HEK293 (cell line): ENCODE measurements at regions not wholly inside any gene's neighbourhood (a gene's known extent, or its start where the extent isn't known, plus 50 kb on each side); places are given as distances from the start of the nearest gene placed in this dataset.

Source experiments
- CTCF ChIA-PET: fragments of 350-600 bp; formaldehyde crosslinking; extraction: SDS; loops from one replicate; lab custom pipeline; 2021; ENCODE audit warnings: antibody characterized with exemption; lab: Yijun Ruan, JAX
- POLR2A ChIA-PET: fragments of 300-600 bp; formaldehyde crosslinking; extraction: SDS; loops from one replicate; lab custom pipeline; 2020; ENCODE audit warnings: antibody characterized with exemption, inconsistent platforms; lab: Yijun Ruan, JAX
- H3K27ac ChIP-seq: fragments of 200-500 bp; sonication (Bioruptor generic); 2 replicates; pipeline ENCODE4 v1.5.1; 2014; ENCODE audit warnings: low read depth, low read length, control low read depth, inconsistent platforms; ENCODE audit errors: extremely low read depth
- H3K36me3 ChIP-seq, 2 experiments: fragments of 200-500 bp in 1 of 2; sonication (Bioruptor generic) in 1 of 2; 1 replicate in 1 of 2; 2 replicates in 1 of 2; pipeline ENCODE4 v1.5.1; 2014 to 2017; ENCODE audit warnings: inconsistent platforms in 2 of 2, low read length in 2 of 2; ENCODE audit not compliant: control insufficient read depth in 2 of 2, insufficient read depth in 1 of 2
- H3K4me1 ChIP-seq: fragments of 200-500 bp; sonication (Bioruptor generic); 2 replicates; pipeline ENCODE4 v1.5.1; 2014; ENCODE audit warnings: mild to moderate bottlenecking, low read length, inconsistent platforms; ENCODE audit not compliant: control insufficient read depth, insufficient read depth
- H3K4me3 ChIP-seq: 2 replicates; pipeline ENCODE4 v1.5.1; 2011; ENCODE audit warnings: low read depth, mild to moderate bottlenecking, control low read depth, low read length, moderate library complexity
- H3K9me3 ChIP-seq: fragments of 200-500 bp; sonication (Bioruptor generic); 2 replicates; pipeline ENCODE4 v1.5.1; 2014; ENCODE audit warnings: low read depth, low read length, inconsistent platforms; ENCODE audit not compliant: control insufficient read depth, insufficient read depth
- FEZF1 ChIP-seq: fragments of 450-650 bp; formaldehyde crosslinking; IDR thresholded peaks from 2 replicates; pipeline ENCODE4 v1.5.1; 2016; ENCODE audit warnings: missing biosample characterization, missing genetic modification characterization
- GLIS1 ChIP-seq: fragments of 450-650 bp; formaldehyde crosslinking; IDR thresholded peaks from 2 replicates; pipeline ENCODE4 v1.5.1; 2016; ENCODE audit warnings: missing biosample characterization, missing genetic modification characterization
- SP7 ChIP-seq: fragments of 450-650 bp; formaldehyde crosslinking; IDR thresholded peaks from 2 replicates; pipeline ENCODE4 v1.5.1; 2016; ENCODE audit warnings: missing biosample characterization, missing genetic modification characterization
- ZFHX2 ChIP-seq: fragments of 450-650 bp; formaldehyde crosslinking; conservative IDR thresholded peaks from 2 replicates; pipeline ENCODE4 v1.5.1; 2016; ENCODE audit warnings: missing biosample characterization, missing genetic modification characterization
- ZIC2 ChIP-seq: fragments of 450-650 bp; formaldehyde crosslinking; IDR thresholded peaks from 2 replicates; pipeline ENCODE4 v1.5.1; 2016; ENCODE audit warnings: missing biosample characterization, missing genetic modification characterization
- ZNF211 ChIP-seq: fragments of 450-650 bp; formaldehyde crosslinking; IDR thresholded peaks from 2 replicates; pipeline ENCODE4 v1.5.1; 2016; ENCODE audit warnings: low read depth, missing biosample characterization, missing genetic modification characterization
- ZNF24 ChIP-seq: fragments of 450-650 bp; formaldehyde crosslinking; IDR thresholded peaks from 2 replicates; pipeline ENCODE4 v1.5.1; 2016; ENCODE audit warnings: missing biosample characterization, missing genetic modification characterization
- ZNF248 ChIP-seq: fragments of 450-650 bp; formaldehyde crosslinking; IDR thresholded peaks from 2 replicates; pipeline ENCODE4 v1.5.1; 2017; ENCODE audit warnings: missing biosample characterization, missing genetic modification characterization
- ZNF433 ChIP-seq: fragments of 450-650 bp; formaldehyde crosslinking; IDR thresholded peaks from 2 replicates; pipeline ENCODE4 v1.5.1; 2016; ENCODE audit warnings: missing biosample characterization, missing genetic modification characterization, low read depth
- ZNF555 ChIP-seq: fragments of 450-650 bp; formaldehyde crosslinking; conservative IDR thresholded peaks from 2 replicates; pipeline ENCODE4 v1.5.1; 2017; ENCODE audit warnings: missing biosample characterization, mild to moderate bottlenecking, missing genetic modification characterization, inconsistent platforms
- ZNF585B ChIP-seq: fragments of 450-650 bp; formaldehyde crosslinking; IDR thresholded peaks from 2 replicates; pipeline ENCODE4 v1.5.1; 2016; ENCODE audit warnings: missing biosample characterization, missing genetic modification characterization
- ZNF792 ChIP-seq: fragments of 450-650 bp; formaldehyde crosslinking; IDR thresholded peaks from 2 replicates; pipeline ENCODE4 v1.5.1; 2016; ENCODE audit warnings: missing biosample characterization, missing genetic modification characterization
- TF ChIP-seq, protein P1 (sequence below): fragments of 450-650 bp; formaldehyde crosslinking; IDR thresholded peaks from 2 replicates; pipeline ENCODE4 v1.5.1; 2017; ENCODE audit warnings: missing biosample characterization, missing genetic modification characterization
- TF ChIP-seq, protein P2 (sequence below): fragments of 450-650 bp; formaldehyde crosslinking; IDR thresholded peaks from 2 replicates; pipeline ENCODE4 v1.5.1; 2017; ENCODE audit warnings: missing biosample characterization, missing genetic modification characterization
- TF ChIP-seq, protein P3 (sequence below): fragments of 450-650 bp; formaldehyde crosslinking; IDR thresholded peaks from 2 replicates; pipeline ENCODE4 v1.5.1; 2016; ENCODE audit warnings: missing biosample characterization, missing genetic modification characterization
- TF ChIP-seq, protein P4 (sequence below): sonication (generic); formaldehyde crosslinking; IDR thresholded peaks from 2 replicates; pipeline ENCODE4 v1.8.1; 2022; ENCODE audit warnings: mild to moderate bottlenecking, moderate library complexity, missing genetic modification reagents
- TF ChIP-seq, protein P5 (sequence below): fragments of 450-650 bp; formaldehyde crosslinking; IDR thresholded peaks from 2 replicates; pipeline ENCODE4 v1.5.1; 2016; ENCODE audit warnings: missing biosample characterization, missing genetic modification characterization

DNA sequence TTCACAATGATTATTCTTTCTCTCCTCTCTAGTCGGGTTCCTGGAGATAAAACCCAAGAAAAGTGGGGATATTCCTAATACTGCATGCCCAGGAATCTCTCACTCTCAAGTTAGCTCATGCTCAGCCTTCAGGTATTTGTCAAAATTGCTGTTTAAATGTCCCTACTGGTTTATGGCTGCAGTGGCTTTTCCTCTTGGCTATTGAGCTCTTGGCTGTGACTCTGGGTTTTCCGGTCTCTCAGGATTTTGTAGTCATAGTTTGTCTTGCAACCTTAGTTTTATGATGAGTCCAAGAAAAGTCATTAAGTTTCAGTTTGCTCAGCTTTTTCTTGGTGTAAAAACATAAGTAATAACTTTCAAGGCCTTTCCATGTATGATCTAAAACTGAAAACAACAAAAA is 820.7 kb upstream of the HS6ST1 start (continued):
- TF ChIP-seq ZNF555 (tag by site-specific recombination): no peak
- no peak for TF ChIP-seq FEZF1 (tag by site-specific recombination)

DNA sequence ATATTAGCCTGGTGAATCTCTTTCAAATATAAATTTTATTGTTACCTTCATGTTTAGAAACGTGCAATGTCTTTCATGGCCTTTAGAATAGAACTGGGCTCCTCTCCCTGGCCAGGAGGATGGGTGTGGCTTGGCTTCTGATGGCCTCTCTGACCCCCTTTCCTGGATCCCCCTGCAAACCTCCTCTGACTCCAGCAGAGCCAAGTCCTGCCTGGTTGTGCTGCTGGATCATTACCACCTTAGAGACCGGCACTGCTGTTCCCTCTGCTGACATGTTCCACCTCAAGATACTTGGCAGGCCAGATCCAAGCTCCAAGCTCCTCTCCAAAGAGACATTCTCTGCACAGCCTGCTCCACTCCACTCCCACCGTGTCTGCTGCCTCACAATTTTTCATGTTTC is 823.8 kb upstream of the HS6ST1 start:
- no peaks in the 10 kb centered on the region for H3K36me3 ChIP-seq
- H3K9me3 ChIP-seq: no peaks in the 10 kb centered on the region
- POLR2A ChIA-PET: no interaction called here
- H3K27ac ChIP-seq: no peak overlapping the region
- CTCF ChIA-PET: no interaction called here
- H3K4me3 ChIP-seq: no peak overlapping the region
- no peak for TF ChIP-seq ZNF792
- TF ChIP-seq ZNF248 (tag by site-specific recombination): no peak
- no peak for TF ChIP-seq GLIS1 (tag by site-specific recombination)
- no peak for TF ChIP-seq ZNF433 (tag by site-specific recombination)
- TF ChIP-seq SP7 (tag by site-specific recombination): no peak
- TF ChIP-seq, protein P1, sequence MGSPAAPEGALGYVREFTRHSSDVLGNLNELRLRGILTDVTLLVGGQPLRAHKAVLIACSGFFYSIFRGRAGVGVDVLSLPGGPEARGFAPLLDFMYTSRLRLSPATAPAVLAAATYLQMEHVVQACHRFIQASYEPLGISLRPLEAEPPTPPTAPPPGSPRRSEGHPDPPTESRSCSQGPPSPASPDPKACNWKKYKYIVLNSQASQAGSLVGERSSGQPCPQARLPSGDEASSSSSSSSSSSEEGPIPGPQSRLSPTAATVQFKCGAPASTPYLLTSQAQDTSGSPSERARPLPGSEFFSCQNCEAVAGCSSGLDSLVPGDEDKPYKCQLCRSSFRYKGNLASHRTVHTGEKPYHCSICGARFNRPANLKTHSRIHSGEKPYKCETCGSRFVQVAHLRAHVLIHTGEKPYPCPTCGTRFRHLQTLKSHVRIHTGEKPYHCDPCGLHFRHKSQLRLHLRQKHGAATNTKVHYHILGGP (tag by site-specific recombination): no peak
- TF ChIP-seq, protein P2, sequence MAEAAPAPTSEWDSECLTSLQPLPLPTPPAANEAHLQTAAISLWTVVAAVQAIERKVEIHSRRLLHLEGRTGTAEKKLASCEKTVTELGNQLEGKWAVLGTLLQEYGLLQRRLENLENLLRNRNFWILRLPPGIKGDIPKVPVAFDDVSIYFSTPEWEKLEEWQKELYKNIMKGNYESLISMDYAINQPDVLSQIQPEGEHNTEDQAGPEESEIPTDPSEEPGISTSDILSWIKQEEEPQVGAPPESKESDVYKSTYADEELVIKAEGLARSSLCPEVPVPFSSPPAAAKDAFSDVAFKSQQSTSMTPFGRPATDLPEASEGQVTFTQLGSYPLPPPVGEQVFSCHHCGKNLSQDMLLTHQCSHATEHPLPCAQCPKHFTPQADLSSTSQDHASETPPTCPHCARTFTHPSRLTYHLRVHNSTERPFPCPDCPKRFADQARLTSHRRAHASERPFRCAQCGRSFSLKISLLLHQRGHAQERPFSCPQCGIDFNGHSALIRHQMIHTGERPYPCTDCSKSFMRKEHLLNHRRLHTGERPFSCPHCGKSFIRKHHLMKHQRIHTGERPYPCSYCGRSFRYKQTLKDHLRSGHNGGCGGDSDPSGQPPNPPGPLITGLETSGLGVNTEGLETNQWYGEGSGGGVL: no peak
- no peak for TF ChIP-seq ZIC2 (tag by site-specific recombination)
- TF ChIP-seq, protein P3, sequence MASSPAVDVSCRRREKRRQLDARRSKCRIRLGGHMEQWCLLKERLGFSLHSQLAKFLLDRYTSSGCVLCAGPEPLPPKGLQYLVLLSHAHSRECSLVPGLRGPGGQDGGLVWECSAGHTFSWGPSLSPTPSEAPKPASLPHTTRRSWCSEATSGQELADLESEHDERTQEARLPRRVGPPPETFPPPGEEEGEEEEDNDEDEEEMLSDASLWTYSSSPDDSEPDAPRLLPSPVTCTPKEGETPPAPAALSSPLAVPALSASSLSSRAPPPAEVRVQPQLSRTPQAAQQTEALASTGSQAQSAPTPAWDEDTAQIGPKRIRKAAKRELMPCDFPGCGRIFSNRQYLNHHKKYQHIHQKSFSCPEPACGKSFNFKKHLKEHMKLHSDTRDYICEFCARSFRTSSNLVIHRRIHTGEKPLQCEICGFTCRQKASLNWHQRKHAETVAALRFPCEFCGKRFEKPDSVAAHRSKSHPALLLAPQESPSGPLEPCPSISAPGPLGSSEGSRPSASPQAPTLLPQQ (tag by site-specific recombination): no peak
- no peak for TF ChIP-seq ZNF211
- no peak for TF ChIP-seq ZFHX2 (tag by site-specific recombination)
- TF ChIP-seq, protein P4, sequence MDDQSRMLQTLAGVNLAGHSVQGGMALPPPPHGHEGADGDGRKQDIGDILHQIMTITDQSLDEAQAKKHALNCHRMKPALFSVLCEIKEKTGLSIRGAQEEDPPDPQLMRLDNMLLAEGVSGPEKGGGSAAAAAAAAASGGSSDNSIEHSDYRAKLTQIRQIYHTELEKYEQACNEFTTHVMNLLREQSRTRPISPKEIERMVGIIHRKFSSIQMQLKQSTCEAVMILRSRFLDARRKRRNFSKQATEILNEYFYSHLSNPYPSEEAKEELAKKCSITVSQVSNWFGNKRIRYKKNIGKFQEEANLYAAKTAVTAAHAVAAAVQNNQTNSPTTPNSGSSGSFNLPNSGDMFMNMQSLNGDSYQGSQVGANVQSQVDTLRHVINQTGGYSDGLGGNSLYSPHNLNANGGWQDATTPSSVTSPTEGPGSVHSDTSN (CRISPR knock-in tag): no peak
- TF ChIP-seq, protein P5, sequence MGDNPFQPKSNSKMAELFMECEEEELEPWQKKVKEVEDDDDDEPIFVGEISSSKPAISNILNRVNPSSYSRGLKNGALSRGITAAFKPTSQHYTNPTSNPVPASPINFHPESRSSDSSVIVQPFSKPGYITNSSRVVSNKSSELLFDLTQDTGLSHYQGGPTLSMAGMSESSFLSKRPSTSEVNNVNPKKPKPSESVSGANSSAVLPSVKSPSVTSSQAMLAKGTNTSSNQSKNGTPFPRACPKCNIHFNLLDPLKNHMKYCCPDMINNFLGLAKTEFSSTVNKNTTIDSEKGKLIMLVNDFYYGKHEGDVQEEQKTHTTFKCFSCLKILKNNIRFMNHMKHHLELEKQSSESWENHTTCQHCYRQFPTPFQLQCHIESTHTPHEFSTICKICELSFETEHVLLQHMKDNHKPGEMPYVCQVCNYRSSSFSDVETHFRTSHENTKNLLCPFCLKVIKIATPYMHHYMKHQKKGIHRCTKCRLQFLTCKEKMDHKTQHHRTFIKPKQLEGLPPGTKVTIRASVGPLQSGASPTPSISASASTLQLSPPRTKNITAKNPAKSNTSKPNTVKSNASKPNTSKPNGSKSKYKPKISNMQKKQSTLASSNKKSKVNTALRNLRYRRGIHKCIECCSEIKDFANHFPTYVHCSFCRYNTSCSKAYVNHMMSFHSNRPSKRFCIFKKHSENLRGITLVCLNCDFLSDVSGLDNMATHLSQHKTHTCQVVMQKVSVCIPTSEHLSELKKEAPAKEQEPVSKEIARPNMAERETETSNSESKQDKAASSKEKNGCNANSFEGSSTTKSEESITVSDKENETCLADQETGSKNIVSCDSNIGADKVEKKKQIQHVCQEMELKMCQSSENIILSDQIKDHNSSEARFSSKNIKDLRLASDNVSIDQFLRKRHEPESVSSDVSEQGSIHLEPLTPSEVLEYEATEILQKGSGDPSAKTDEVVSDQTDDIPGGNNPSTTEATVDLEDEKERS (tag by site-specific recombination): no peak
- no peak for TF ChIP-seq ZNF24
- no peak for TF ChIP-seq ZNF585B (tag by site-specific recombination)
- H3K4me1 ChIP-seq: no peaks in the 10 kb centered on the region
